ENCODE measurements at regions not wholly inside any gene's neighbourhood (a gene's known extent, or its start where the extent isn't known, plus 50 kb on each side); places are given as distances from the start of the nearest gene placed in this dataset.
A peak's percentile ranks its signal among the peaks of the same experiment; 100 is the strongest.
"Not testable (repeated sequence)": the region's sequence is repeated elsewhere in the genome, so short reads cannot be mapped to it uniquely, and the experiment has no call there.

- no peak for FAIRE-seq
Observed at GRCh38 chr7:91780521-91780920, 100.0 kb downstream of the MTERF1 start.

GRCh38 chr7:91784469-91784868, 96.0 kb downstream of the MTERF1 start:
- TF ChIP-seq CTCF (IDR thresholded peaks at IDR 0.05; ENCODE audit: insufficient read depth, low read length, severe bottlenecking): peak; percentile 22
- no peaks in the 10 kb centered on the region for H3K27me3 ChIP-seq (ENCODE audit: control insufficient read depth, insufficient read depth, low read length)
- peak; percentile 80 for DNase-seq (ENCODE audit: low read depth)
- no peak for FAIRE-seq
- H3K36me3 ChIP-seq (ENCODE audit: control insufficient read depth, insufficient read depth, low read length): no peaks in the 10 kb centered on the region
- H3K4me3 ChIP-seq (ENCODE audit: low read depth, low read length): no peak overlapping the region

More at GRCh38 chr7:91780521-91780920, 100.0 kb downstream of the MTERF1 start:
- Histone ChIP-seq H3K36me3 (ENCODE audit: control insufficient read depth, insufficient read depth, low read length) (no peaks in the 10 kb centered on the region), H3K4me3 (ENCODE audit: low read depth, low read length) (no peak overlapping the region), H3K27me3 (ENCODE audit: control insufficient read depth, insufficient read depth, low read length) (no peaks in the 10 kb centered on the region)
- TF ChIP-seq CTCF (IDR thresholded peaks at IDR 0.05; ENCODE audit: insufficient read depth, low read length, severe bottlenecking): no peak
- no peak for DNase-seq (ENCODE audit: low read depth)

DNA sequence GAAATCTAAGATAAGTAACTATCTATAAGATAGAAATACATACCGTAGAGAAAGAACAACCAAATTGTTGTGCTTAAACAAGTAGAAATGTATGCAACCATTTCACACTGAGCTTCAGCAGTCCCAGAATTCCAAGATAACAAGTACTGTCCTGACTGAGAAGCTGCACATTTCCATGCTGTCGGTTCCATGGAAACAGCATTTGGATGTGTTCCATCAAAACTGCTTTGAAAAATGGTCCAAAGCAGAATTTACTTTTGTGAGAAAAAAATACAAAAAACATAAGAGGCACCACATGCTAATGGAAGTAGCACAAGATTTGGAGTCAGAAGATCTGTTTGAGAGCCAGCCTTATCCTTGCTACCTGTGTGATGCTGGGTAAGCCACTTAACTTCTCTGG, 92.6 kb downstream of the MTERF1 start:
- TF ChIP-seq CTCF (IDR thresholded peaks at IDR 0.05; ENCODE audit: insufficient read depth, low read length, severe bottlenecking): no peak
- FAIRE-seq (no peak), DNase-seq (ENCODE audit: low read depth) (no peak)
- Histone ChIP-seq H3K27me3 (ENCODE audit: control insufficient read depth, insufficient read depth, low read length) (no peaks in the 10 kb centered on the region), H3K4me3 (ENCODE audit: low read depth, low read length) (no peak overlapping the region), H3K36me3 (ENCODE audit: control insufficient read depth, insufficient read depth, low read length) (no peaks in the 10 kb centered on the region)

- Histone ChIP-seq H3K4me3 (ENCODE audit: low read depth, low read length) (no peak overlapping the region), H3K36me3 (ENCODE audit: control insufficient read depth, insufficient read depth, low read length) (no peaks in the 10 kb centered on the region), H3K27me3 (ENCODE audit: control insufficient read depth, insufficient read depth, low read length) (no peaks in the 10 kb centered on the region)
- no peak for DNase-seq (ENCODE audit: low read depth)
- TF ChIP-seq CTCF (IDR thresholded peaks at IDR 0.05; ENCODE audit: insufficient read depth, low read length, severe bottlenecking): no peak
- FAIRE-seq: no peak
Observed at GRCh38 chr7:91789086-91789485, 91.4 kb downstream of the MTERF1 start.

GRCh38 chr7:91789558-91789957, 90.9 kb downstream of the MTERF1 start:
- no peak for DNase-seq (ENCODE audit: low read depth)
- H3K27me3 ChIP-seq (ENCODE audit: control insufficient read depth, insufficient read depth, low read length): no peaks in the 10 kb centered on the region
- TF ChIP-seq CTCF (IDR thresholded peaks at IDR 0.05; ENCODE audit: insufficient read depth, low read length, severe bottlenecking): no peak
- no peaks in the 10 kb centered on the region for H3K36me3 ChIP-seq (ENCODE audit: control insufficient read depth, insufficient read depth, low read length)
- H3K4me3 ChIP-seq (ENCODE audit: low read depth, low read length): no peak overlapping the region
- FAIRE-seq: no peak

- not testable (repeated sequence) for FAIRE-seq; H3K36me3 ChIP-seq (ENCODE audit: control insufficient read depth, insufficient read depth, low read length); H3K4me3 ChIP-seq (ENCODE audit: low read depth, low read length)
Observed at GRCh38 chr7:91790646-91791045, 89.9 kb downstream of the MTERF1 start.

More at GRCh38 chr7:91790646-91791045, 89.9 kb downstream of the MTERF1 start:
- DNase-seq (ENCODE audit: low read depth); H3K27me3 ChIP-seq (ENCODE audit: control insufficient read depth, insufficient read depth, low read length): not testable (repeated sequence)
